GM13977 (cell line): ENCODE measurements at regions not wholly inside any gene's neighbourhood (a gene's known extent, or its start where the extent isn't known, plus 50 kb on each side); places are given as distances from the start of the nearest gene placed in this dataset.

Source experiments
- DNase-seq: peaks from one replicate; pipeline ENCODE4 v3.0.0; 2012; ENCODE audit warnings: low spot score
- CTCF ChIP-seq: IDR thresholded peaks from 2 replicates; pipeline ENCODE4 v1.5.1; 2012; ENCODE audit warnings: mild to moderate bottlenecking, control low read depth; ENCODE audit not compliant: insufficient read depth; ENCODE audit errors: extremely low read depth, missing control alignments
- in situ Hi-C: fragments of 300-500 bp; cut with MboI; formaldehyde crosslinking; loops from one replicate; pipeline ENCODE4 v1.12.0; 2022; ENCODE audit warnings: low sequenced_read_pairs, low pct_unique_long_range_greater_than_20kb, mixed read lengths, inconsistent platforms; ENCODE audit not compliant: unreplicated experiment

GRCh38 chr22:47583959-47584562, 821.6 kb downstream of the TBC1D22A start:
- TF ChIP-seq CTCF: no peak
- in situ Hi-C loops: no loop called here
- no peak for DNase-seq

- DNase-seq: no peak
- in situ Hi-C loops: no loop called here
- TF ChIP-seq CTCF: no peak
Measured at GRCh38 chr22:47582067-47582466, 819.6 kb downstream of the TBC1D22A start.

- TF ChIP-seq CTCF: no peak
- DNase-seq: no peak
- in situ Hi-C loops: no loop called here
Measured at GRCh38 chr22:47580121-47580520, 817.7 kb downstream of the TBC1D22A start.

GRCh38 chr22:47576908-47577307, 814.5 kb downstream of the TBC1D22A start:
- TF ChIP-seq CTCF: no peak
- no peak for DNase-seq
- in situ Hi-C loops: no loop called here

GRCh38 chr22:47575291-47575690, 812.8 kb downstream of the TBC1D22A start:
- DNase-seq: no peak
- in situ Hi-C loops: no loop called here
- TF ChIP-seq CTCF: no peak

GRCh38 chr22:47574556-47574955, 812.1 kb downstream of the TBC1D22A start:
- TF ChIP-seq CTCF: no peak
- in situ Hi-C loops: no loop called here
- DNase-seq: no peak

- DNase-seq: no peak
- in situ Hi-C loops: no loop called here
- no peak for TF ChIP-seq CTCF
Measured at GRCh38 chr22:47573141-47573540, 810.7 kb downstream of the TBC1D22A start.
